DMS114 treated with DMSO at 0.1 percent for 48 hours (cell line): ENCODE measurements at regions not wholly inside any gene's neighbourhood (a gene's known extent, or its start where the extent isn't known, plus 50 kb on each side); places are given as distances from the start of the nearest gene placed in this dataset.
"Not testable (repeated sequence)": the region's sequence is repeated elsewhere in the genome, so short reads cannot be mapped to it uniquely, and the experiment has no call there.

ENCODE experiments used
- DNase-seq: peaks from one replicate; lab custom pipeline; 2025; ENCODE audit not compliant: unreplicated experiment; lab: John Stamatoyannopoulos, UW

- DNase-seq: no peak
Observed at GRCh38 chr22:49403102-49403501, 424.6 kb downstream of the BRD1 start.

- DNase-seq: no peak
Observed at GRCh38 chr22:49402169-49402568, 425.5 kb downstream of the BRD1 start.

GRCh38 chr22:49400941-49401598 is 426.6 kb downstream of the BRD1 start:
- no peak for DNase-seq

- DNase-seq: no peak
Observed at GRCh38 chr22:49400136-49400940, 427.3 kb downstream of the BRD1 start.

GRCh38 chr22:49398646-49399045 is 429.0 kb downstream of the BRD1 start:
- DNase-seq: no peak

- DNase-seq: no peak
Observed at GRCh38 chr22:49398115-49398514, 429.6 kb downstream of the BRD1 start.

GRCh38 chr22:49396817-49397216 is 430.9 kb downstream of the BRD1 start:
- DNase-seq: no peak

- DNase-seq: no peak
Observed at GRCh38 chr22:49395617-49396016, 432.1 kb downstream of the BRD1 start.

- DNase-seq: not testable (repeated sequence)
Observed at GRCh38 chr22:49395062-49395461, 432.6 kb downstream of the BRD1 start.

- no peak for DNase-seq
Observed at GRCh38 chr22:49394116-49394785, 433.4 kb downstream of the BRD1 start.

- no peak for DNase-seq
Observed at GRCh38 chr22:49393526-49393925, 434.1 kb downstream of the BRD1 start.

- DNase-seq: no peak
Observed at GRCh38 chr22:49392841-49393510, 434.7 kb downstream of the BRD1 start.

- no peak for DNase-seq
Observed at GRCh38 chr22:49392247-49392646, 435.4 kb downstream of the BRD1 start.

GRCh38 chr22:49391436-49391835 is 436.2 kb downstream of the BRD1 start:
- DNase-seq: no peak

GRCh38 chr22:49390954-49391353 is 436.7 kb downstream of the BRD1 start:
- DNase-seq: no peak

- not testable (repeated sequence) for DNase-seq
Observed at GRCh38 chr22:49383909-49384308, 443.8 kb downstream of the BRD1 start.

- no peak for DNase-seq
Observed at GRCh38 chr22:49382451-49382735, 445.3 kb downstream of the BRD1 start.

- no peak for DNase-seq
Observed at GRCh38 chr22:49381595-49382450, 445.9 kb downstream of the BRD1 start.

- no peak for DNase-seq
Observed at GRCh38 chr22:49380828-49381114, 446.9 kb downstream of the BRD1 start.

- DNase-seq: no peak
Observed at GRCh38 chr22:49380095-49380827, 447.4 kb downstream of the BRD1 start.
